SK-N-SH treated with all-trans-retinoic acid at 6 μM for 48 hours (cell line): ENCODE measurements at regions not wholly inside any gene's neighbourhood (a gene's known extent, or its start where the extent isn't known, plus 50 kb on each side); places are given as distances from the start of the nearest gene placed in this dataset.

Experiments used
- ARNTL ChIP-seq: fragments of 450-650 bp; formaldehyde crosslinking; IDR thresholded peaks from 2 replicates; pipeline ENCODE4 v1.5.0; 2020; ENCODE audit warnings: low read depth, mild to moderate bottlenecking, moderate library complexity, borderline replicate concordance
- BACH2 ChIP-seq: fragments of 250-450 bp; sonication (Bioruptor Pico); IDR thresholded peaks from 2 replicates; pipeline ENCODE4 v1.9.0; 2021; ENCODE audit warnings: mild to moderate bottlenecking, borderline replicate concordance
- ESRRG ChIP-seq: fragments of 250-450 bp; sonication (Bioruptor Pico); IDR thresholded peaks from 2 replicates; pipeline ENCODE4 v1.6.1; 2021; ENCODE audit warnings: mild to moderate bottlenecking
- GLIS3 ChIP-seq: fragments of 250-450 bp; sonication (Bioruptor Pico); IDR thresholded peaks from 2 replicates; pipeline ENCODE4 v1.5.0; 2020; ENCODE audit warnings: mild to moderate bottlenecking, moderate library complexity
- OSR1 ChIP-seq: fragments of 250-450 bp; sonication (Bioruptor Pico); IDR thresholded peaks from 2 replicates; pipeline ENCODE4 v1.8.0; 2022; ENCODE audit warnings: moderate library complexity, mild to moderate bottlenecking, inconsistent platforms
- PATZ1 ChIP-seq: fragments of 250-450 bp; sonication (Bioruptor Pico); IDR thresholded peaks from 2 replicates; pipeline ENCODE4 v1.8.0; 2020; ENCODE audit warnings: mild to moderate bottlenecking, moderate library complexity, borderline replicate concordance
- PPARA ChIP-seq: fragments of 250-450 bp; sonication (Bioruptor Pico); IDR thresholded peaks from 2 replicates; pipeline ENCODE4 v1.5.0; 2020; ENCODE audit warnings: mild to moderate bottlenecking, borderline replicate concordance
- TOX ChIP-seq: fragments of 250-450 bp; sonication (Bioruptor Pico); IDR thresholded peaks from 2 replicates; pipeline ENCODE4 v1.8.0; 2021; ENCODE audit warnings: mild to moderate bottlenecking, moderate library complexity, borderline replicate concordance
- ZFP3 ChIP-seq: fragments of 250-450 bp; sonication (Bioruptor Pico); IDR thresholded peaks from 2 replicates; pipeline ENCODE4 v1.5.0; 2020; ENCODE audit warnings: mild to moderate bottlenecking, moderate library complexity
- ZFP30 ChIP-seq: fragments of 450-650 bp; formaldehyde crosslinking; IDR thresholded peaks from 2 replicates; pipeline ENCODE4 v1.5.0; 2022; ENCODE audit warnings: mild to moderate bottlenecking, moderate library complexity
- ZNF70 ChIP-seq: fragments of 450-650 bp; formaldehyde crosslinking; IDR thresholded peaks from 2 replicates; pipeline ENCODE4 v1.5.0; 2020; ENCODE audit warnings: mild to moderate bottlenecking, moderate library complexity
- ZNF8 ChIP-seq: fragments of 450-650 bp; formaldehyde crosslinking; IDR thresholded peaks from 2 replicates; pipeline ENCODE4 v1.5.0; 2020; ENCODE audit warnings: mild to moderate bottlenecking, moderate library complexity
- TF ChIP-seq, protein P1 (sequence below): fragments of 250-450 bp; sonication (Bioruptor Pico); IDR thresholded peaks from 2 replicates; pipeline ENCODE4 v1.5.1; 2020; ENCODE audit warnings: low read depth, mild to moderate bottlenecking, moderate library complexity

DNA sequence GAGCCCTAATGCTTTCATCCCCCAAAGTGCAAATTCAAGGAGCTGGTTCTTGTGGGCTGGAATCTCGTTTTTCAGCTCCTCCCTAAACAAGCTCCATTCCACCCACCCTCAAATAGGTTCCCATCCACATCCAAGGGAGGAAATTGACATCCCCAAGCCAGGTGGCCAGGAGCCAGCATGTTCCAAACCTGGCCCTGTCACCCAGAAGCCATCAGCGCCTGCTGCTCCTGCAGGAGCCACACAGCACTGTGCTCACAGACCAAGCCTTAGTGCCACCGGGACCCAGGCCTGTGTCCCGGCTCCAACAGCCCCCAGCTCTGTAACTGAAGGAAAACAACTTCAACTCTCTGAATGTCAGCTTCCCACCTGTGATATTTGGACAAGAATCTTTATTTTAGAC lies 263.6 kb downstream of the UACA start:
- TF ChIP-seq BACH2 (CRISPR knock-in tag) (no peak), OSR1 (CRISPR knock-in tag) (no peak), ZNF70 (CRISPR knock-in tag) (no peak), GLIS3 (CRISPR knock-in tag) (no peak), TOX (no peak), ZFP3 (CRISPR knock-in tag) (no peak), ESRRG (CRISPR knock-in tag) (no peak), ZFP30 (no peak), PPARA (CRISPR knock-in tag) (no peak), PATZ1 (CRISPR knock-in tag) (no peak), ZNF8 (CRISPR knock-in tag) (no peak), ARNTL (CRISPR knock-in tag) (no peak)
- TF ChIP-seq, protein P1, sequence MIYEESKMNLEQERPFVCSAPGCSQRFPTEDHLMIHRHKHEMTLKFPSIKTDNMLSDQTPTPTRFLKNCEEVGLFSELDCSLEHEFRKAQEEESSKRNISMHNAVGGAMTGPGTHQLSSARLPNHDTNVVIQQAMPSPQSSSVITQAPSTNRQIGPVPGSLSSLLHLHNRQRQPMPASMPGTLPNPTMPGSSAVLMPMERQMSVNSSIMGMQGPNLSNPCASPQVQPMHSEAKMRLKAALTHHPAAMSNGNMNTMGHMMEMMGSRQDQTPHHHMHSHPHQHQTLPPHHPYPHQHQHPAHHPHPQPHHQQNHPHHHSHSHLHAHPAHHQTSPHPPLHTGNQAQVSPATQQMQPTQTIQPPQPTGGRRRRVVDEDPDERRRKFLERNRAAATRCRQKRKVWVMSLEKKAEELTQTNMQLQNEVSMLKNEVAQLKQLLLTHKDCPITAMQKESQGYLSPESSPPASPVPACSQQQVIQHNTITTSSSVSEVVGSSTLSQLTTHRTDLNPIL (CRISPR knock-in tag) = no peak
